IPS-20b (cell line): ENCODE measurements at regions not wholly inside any gene's neighbourhood (a gene's known extent, or its start where the extent isn't known, plus 50 kb on each side); places are given as distances from the start of the nearest gene placed in this dataset.

Experiments
- H3K27ac ChIP-seq: one replicate; pipeline ENCODE4 v1.5.1; 2013; ENCODE audit warnings: low read length
- H3K27me3 ChIP-seq: 2 replicates; pipeline ENCODE4 v1.6.1; 2013; ENCODE audit warnings: mild to moderate bottlenecking, low read length, inconsistent platforms; ENCODE audit not compliant: insufficient read depth
- H3K36me3 ChIP-seq: 2 replicates; pipeline ENCODE4 v1.6.1; 2013; ENCODE audit warnings: low read depth, mild to moderate bottlenecking, inconsistent platforms, low read length, moderate library complexity; ENCODE audit not compliant: insufficient read depth
- H3K4me1 ChIP-seq: 2 replicates; pipeline ENCODE4 v1.6.1; 2013; ENCODE audit warnings: mild to moderate bottlenecking, control low read depth, inconsistent platforms, low read length, moderate library complexity; ENCODE audit not compliant: insufficient read depth
- H3K4me3 ChIP-seq: 2 replicates; pipeline ENCODE4 v1.5.1; 2013; ENCODE audit warnings: mild to moderate bottlenecking, low read length, inconsistent platforms
- H3K9ac ChIP-seq: 2 replicates; pipeline ENCODE4 v1.6.1; 2013; ENCODE audit warnings: low read depth, mild to moderate bottlenecking, inconsistent platforms, low read length, moderate library complexity
- H3K9me3 ChIP-seq: 2 replicates; pipeline ENCODE4 v1.6.1; 2013; ENCODE audit warnings: mild to moderate bottlenecking, low read depth, low read length, inconsistent platforms; ENCODE audit not compliant: insufficient read depth

DNA sequence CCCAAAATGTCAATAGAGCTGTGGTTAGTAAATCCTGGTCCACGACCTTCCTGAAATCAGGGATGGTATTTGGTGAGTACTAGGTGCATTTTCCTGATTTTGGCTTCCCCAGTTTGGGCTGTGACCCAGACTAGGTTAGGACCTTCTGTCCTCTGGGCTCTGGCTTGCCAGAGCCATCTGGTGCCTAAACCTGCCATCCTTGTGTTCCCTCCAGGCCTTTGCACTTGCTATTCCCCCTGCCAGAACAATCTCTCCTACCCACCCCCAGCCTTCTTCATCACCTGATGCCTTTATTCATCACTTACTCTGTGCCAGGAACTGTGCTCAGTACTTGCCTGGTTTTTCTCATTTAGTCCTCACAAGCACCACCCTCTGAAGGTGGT, 216.7 kb downstream of the RBM19 start:
- peaks cover 5% of the 10 kb centered on the region; the same call in 1 of the 2 replicates for H3K9me3 ChIP-seq
- no peak overlapping the region for H3K27ac ChIP-seq
- H3K27me3 ChIP-seq = peaks cover 48% of the 10 kb centered on the region
- H3K9ac ChIP-seq = no peak overlapping the region
- H3K36me3 ChIP-seq = no peaks in the 10 kb centered on the region
- no peak overlapping the region for H3K4me3 ChIP-seq
- H3K4me1 ChIP-seq = no peaks in the 10 kb centered on the region

DNA sequence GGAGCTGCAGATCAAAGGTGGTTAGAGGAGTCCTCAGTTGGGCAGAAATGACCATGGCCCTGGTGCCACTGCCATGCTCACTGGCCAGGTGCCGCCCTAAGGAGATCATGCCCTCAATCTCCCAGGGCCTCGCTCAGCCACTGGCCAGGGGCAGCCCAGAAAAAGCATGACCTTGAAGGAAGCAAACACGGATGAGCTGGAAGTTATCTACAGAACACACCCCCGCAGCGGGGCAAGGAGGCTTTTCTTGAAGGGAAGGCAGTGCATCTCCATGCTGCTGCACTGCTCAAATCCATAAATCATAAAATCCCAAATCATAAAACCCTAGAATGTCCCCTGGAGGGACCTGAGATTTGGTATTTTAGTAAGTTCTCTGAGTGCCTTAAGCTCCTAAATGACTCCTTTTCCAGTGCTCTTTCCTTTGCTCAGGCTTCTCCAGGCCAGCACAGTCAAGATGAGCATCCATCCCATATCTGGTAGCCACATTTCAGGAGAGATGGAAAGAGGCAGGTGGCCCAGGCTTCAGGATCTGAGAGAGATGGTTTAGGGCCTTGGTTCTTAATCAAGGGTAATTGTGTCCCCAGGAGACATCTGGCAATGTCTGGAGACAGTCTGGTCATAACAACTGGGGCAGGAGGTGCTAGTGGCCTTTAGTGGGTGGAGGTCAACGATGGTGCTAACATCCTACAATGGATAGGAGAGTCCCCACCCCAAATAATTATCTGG, 217.3 kb downstream of the RBM19 start:
- Histone ChIP-seq H3K9ac (no peak overlapping the region), H3K4me1 (no peaks in the 10 kb centered on the region), H3K9me3 (peaks cover 5% of the 10 kb centered on the region; the same call in 1 of the 2 replicates), H3K27me3 (peaks cover 48% of the 10 kb centered on the region), H3K27ac (no peak overlapping the region), H3K4me3 (no peak overlapping the region), H3K36me3 (no peaks in the 10 kb centered on the region)

- Histone ChIP-seq H3K36me3 (no peaks in the 10 kb centered on the region), H3K4me3 (no peak overlapping the region), H3K9ac (no peak overlapping the region), H3K9me3 (peaks cover 5% of the 10 kb centered on the region; the same call in 1 of the 2 replicates), H3K27ac (no peak overlapping the region), H3K27me3 (peaks cover 52% of the 10 kb centered on the region), H3K4me1 (no peaks in the 10 kb centered on the region)
These were observed 219.1 kb downstream of the RBM19 start for GRCh38 chr12:113747017-113747416.

DNA sequence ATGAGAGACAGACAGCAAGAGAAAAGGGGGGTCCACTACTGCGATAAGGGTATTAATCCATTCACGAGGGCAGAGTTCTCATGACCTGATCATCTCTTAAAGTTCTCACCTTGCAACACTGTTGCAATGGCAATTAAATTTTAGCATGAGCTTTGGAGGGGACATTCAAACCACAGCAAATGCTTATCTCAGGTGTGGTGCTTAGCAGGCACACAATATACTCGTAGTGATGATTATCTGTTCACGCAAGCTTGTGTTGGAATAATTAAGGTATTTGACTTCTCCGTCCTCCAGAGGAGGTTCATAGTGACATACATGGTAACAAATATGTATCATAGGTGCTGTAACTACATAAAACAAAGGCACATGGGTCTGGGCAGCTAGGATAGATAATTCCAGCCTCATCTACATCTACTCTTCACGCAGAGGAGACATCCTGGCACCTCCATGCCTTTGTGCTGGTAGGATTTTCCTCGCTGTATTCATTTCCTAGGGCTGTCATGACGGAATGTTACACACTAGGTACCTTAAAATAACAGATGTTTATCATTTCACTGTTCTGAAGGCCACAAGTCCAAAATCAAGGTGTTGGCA, 221.2 kb downstream of the RBM19 start:
- H3K9me3 ChIP-seq = no peaks in the 10 kb centered on the region
- H3K4me1 ChIP-seq = no peaks in the 10 kb centered on the region
- H3K36me3 ChIP-seq = no peaks in the 10 kb centered on the region
- no peak overlapping the region for H3K4me3 ChIP-seq
- no peak overlapping the region for H3K9ac ChIP-seq
- peaks cover 52% of the 10 kb centered on the region for H3K27me3 ChIP-seq
- no peak overlapping the region for H3K27ac ChIP-seq

DNA sequence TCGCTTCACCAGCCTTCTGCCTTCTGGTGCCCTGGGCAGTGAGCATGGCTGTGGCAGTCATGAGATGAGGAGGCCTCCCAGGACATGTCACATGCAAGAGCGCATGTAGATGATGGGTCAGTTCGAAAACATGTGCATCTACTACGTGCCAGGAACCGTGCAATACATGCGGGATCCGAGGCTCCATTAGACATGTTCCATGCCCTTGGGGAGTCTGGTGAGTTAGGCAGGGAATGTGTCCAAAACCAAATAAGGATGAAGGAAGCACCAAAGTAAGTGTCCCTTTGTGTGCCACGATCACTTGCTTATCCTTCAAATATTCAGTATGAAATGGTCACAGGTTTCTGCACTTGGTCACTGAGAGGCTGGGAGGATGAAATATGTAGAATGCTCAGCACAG, 223.3 kb downstream of the RBM19 start:
- Histone ChIP-seq H3K9me3 (no peaks in the 10 kb centered on the region), H3K9ac (no peak overlapping the region), H3K4me1 (no peaks in the 10 kb centered on the region), H3K36me3 (no peaks in the 10 kb centered on the region), H3K27me3 (peaks cover 36% of the 10 kb centered on the region), H3K4me3 (no peak overlapping the region), H3K27ac (no peak overlapping the region)

- Histone ChIP-seq H3K27me3 (peaks cover 15% of the 10 kb centered on the region), H3K9me3 (no peaks in the 10 kb centered on the region), H3K4me3 (no peak overlapping the region), H3K4me1 (peaks cover 1% of the 10 kb centered on the region; the same call in 1 of the 2 replicates), H3K36me3 (no peaks in the 10 kb centered on the region), H3K27ac (no peak overlapping the region), H3K9ac (no peak overlapping the region)
These were observed 225.4 kb downstream of the RBM19 start for GRCh38 chr12:113740699-113741098.

- Histone ChIP-seq H3K9ac (no peak overlapping the region), H3K36me3 (no peaks in the 10 kb centered on the region), H3K9me3 (no peaks in the 10 kb centered on the region), H3K4me3 (peak overlapping the region; percentile 8; the same call in 1 of the 2 replicates), H3K27me3 (no peaks in the 10 kb centered on the region; the same call in 1 of the 2 replicates), H3K4me1 (peaks cover 5% of the 10 kb centered on the region; the same call in 1 of the 2 replicates), H3K27ac (no peak overlapping the region)
These were observed 231.0 kb downstream of the RBM19 start for GRCh38 chr12:113735131-113735530.

GRCh38 chr12:113734503-113734902, 231.6 kb downstream of the RBM19 start:
- Histone ChIP-seq H3K4me1 (peaks cover 5% of the 10 kb centered on the region; the same call in 1 of the 2 replicates), H3K27ac (no peak overlapping the region), H3K36me3 (no peaks in the 10 kb centered on the region), H3K9me3 (no peaks in the 10 kb centered on the region), H3K27me3 (peaks cover 6% of the 10 kb centered on the region), H3K4me3 (no peak overlapping the region), H3K9ac (no peak overlapping the region)

DNA sequence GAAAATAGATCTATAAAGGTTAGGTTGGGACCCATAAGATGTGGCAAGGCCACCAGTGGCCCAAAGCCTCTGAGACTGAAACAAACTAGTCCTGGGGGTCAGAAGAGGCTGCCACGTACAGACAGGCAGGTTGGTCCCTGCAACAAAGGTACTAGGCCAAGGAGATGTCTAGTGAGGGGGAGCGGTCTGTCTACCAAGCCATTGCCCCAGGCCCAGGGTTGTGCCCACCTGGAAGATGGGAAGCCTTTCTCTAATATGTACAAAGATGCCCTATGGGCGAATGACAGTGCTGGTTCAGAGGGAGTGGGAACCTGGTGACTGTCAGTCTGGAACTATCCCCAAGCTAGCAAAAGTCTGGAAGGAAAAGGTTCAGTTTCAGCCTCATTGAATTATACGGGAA, 233.2 kb downstream of the RBM19 start:
- H3K36me3 ChIP-seq = no peaks in the 10 kb centered on the region
- H3K9me3 ChIP-seq = no peaks in the 10 kb centered on the region
- H3K9ac ChIP-seq = no peak overlapping the region
- no peak overlapping the region for H3K4me3 ChIP-seq
- H3K27ac ChIP-seq = no peak overlapping the region
- peaks cover 5% of the 10 kb centered on the region; the same call in 1 of the 2 replicates for H3K4me1 ChIP-seq
- peaks cover 7% of the 10 kb centered on the region for H3K27me3 ChIP-seq

DNA sequence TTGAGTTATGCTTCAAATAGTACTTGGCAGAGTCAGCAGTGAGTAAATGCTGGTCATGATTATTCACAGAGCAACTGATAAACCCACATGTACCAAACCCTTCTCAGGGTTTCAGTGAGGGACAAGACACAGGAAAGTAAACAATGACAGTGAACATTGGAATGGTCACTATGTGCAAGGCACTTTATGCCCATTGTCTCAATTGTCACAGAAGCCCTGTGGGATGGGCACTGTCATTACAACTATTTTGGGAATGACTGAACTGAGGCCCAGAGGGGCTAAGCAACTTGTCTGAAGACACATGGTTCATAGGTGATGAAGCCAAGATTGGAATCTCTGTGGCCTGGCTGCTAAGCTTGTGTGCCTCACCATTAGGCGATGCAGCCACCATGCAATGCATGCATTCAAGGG, 238.5 kb downstream of the RBM19 start:
- Histone ChIP-seq H3K9ac (no peak overlapping the region), H3K36me3 (no peaks in the 10 kb centered on the region), H3K9me3 (no peaks in the 10 kb centered on the region), H3K27ac (no peak overlapping the region), H3K27me3 (peaks cover 7% of the 10 kb centered on the region), H3K4me3 (no peak overlapping the region), H3K4me1 (no peaks in the 10 kb centered on the region; the same call in 1 of the 2 replicates)

DNA sequence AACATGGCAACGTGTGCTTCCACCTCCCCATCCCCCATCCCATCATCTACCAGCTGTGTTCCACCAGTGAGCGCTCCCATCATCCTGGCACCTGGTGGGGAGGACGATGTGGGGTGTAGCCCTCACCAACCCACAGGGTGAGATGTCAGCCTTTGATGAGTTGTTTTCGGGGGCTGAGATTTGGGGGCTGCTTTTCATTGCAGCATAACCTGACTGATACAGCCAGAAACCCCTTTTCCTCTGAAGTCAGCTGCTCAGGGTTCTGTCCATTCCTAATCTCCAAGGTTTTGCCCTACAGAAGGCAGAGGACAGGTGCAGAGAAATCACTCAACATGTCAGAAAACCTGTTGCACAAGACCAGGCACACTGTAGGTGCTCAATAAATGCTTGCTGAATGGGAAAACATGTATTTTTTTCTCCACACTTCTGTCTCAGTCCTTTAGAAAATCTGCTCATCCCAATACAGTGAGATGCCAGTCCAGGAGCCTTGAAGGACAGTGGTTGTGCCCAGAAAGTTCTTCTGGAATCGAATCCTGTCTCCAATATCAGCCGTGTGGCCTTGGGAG, 239.8 kb downstream of the RBM19 start:
- H3K4me3 ChIP-seq = no peak overlapping the region
- H3K27me3 ChIP-seq = peaks cover 7% of the 10 kb centered on the region
- H3K9ac ChIP-seq = no peak overlapping the region
- no peaks in the 10 kb centered on the region for H3K9me3 ChIP-seq
- H3K27ac ChIP-seq = no peak overlapping the region
- H3K36me3 ChIP-seq = no peaks in the 10 kb centered on the region
- H3K4me1 ChIP-seq = no peaks in the 10 kb centered on the region; the same call in 1 of the 2 replicates

GRCh38 chr12:113725557-113725876, 240.6 kb downstream of the RBM19 start:
- Histone ChIP-seq H3K36me3 (no peaks in the 10 kb centered on the region), H3K27ac (no peak overlapping the region), H3K9me3 (no peaks in the 10 kb centered on the region), H3K4me3 (no peak overlapping the region), H3K27me3 (peaks cover 7% of the 10 kb centered on the region; the same call in 1 of the 2 replicates), H3K9ac (no peak overlapping the region), H3K4me1 (peaks cover 7% of the 10 kb centered on the region)
